AG09319 (cell line): ENCODE measurements at regions not wholly inside any gene's neighbourhood (a gene's known extent, or its start where the extent isn't known, plus 50 kb on each side); places are given as distances from the start of the nearest gene placed in this dataset.

Source experiments
- DNase-seq: peaks from one replicate; pipeline ENCODE4 v3.0.0-alpha.2; 2010; ENCODE audit warnings: low read depth; ENCODE audit errors: extremely low read depth
- CTCF ChIP-seq: IDR thresholded peaks from 2 replicates; pipeline ENCODE4 v1.5.1; 2011; ENCODE audit warnings: low read depth, mild to moderate bottlenecking, inconsistent platforms, low read length, moderate library complexity

GRCh38 chr1:75668813-75669212 lies 55.7 kb upstream of the ACADM start:
- no peak for DNase-seq
- no peak for TF ChIP-seq CTCF

- DNase-seq = no peak
- TF ChIP-seq CTCF = no peak
Observed at GRCh38 chr1:75671708-75672107, 52.8 kb upstream of the ACADM start.

- DNase-seq = no peak
- TF ChIP-seq CTCF = no peak
Observed at GRCh38 chr1:75672108-75672507, 52.4 kb upstream of the ACADM start.

GRCh38 chr1:75672528-75673393 lies 51.7 kb upstream of the ACADM start:
- DNase-seq = peak; percentile 20
- no peak for TF ChIP-seq CTCF

GRCh38 chr1:75673399-75673798 lies 51.1 kb upstream of the ACADM start:
- no peak for TF ChIP-seq CTCF
- no peak for DNase-seq

- DNase-seq = no peak
- TF ChIP-seq CTCF = no peak
Observed at GRCh38 chr1:75673885-75674284, 50.6 kb upstream of the ACADM start.
